Thoracic aorta (tissue), 2 donors: ENCODE measurements at regions not wholly inside any gene's neighbourhood (a gene's known extent, or its start where the extent isn't known, plus 50 kb on each side); places are given as distances from the start of the nearest gene placed in this dataset.

Source experiments
- ATAC-seq: fragments of 150-250 bp; one replicate; pipeline ENCODE4 v1.8.0; 2017; ENCODE audit warnings: low read depth; ENCODE audit not compliant: insufficient number of reproducible peaks, low FRiP score
- DNase-seq: peaks from one replicate; pipeline ENCODE4 v3.0.0-alpha.2; 2020; ENCODE audit warnings: low spot score
- H3K27ac ChIP-seq, 2 donors: fragments of 200-600 bp; sonication (generic); 1 replicate in 1 of 2; 2 replicates in 1 of 2; pipeline ENCODE4 v1.5.1; 2016; ENCODE audit warnings: mild to moderate bottlenecking in 2 of 2, moderate library complexity in 2 of 2
- H3K27me3 ChIP-seq: fragments of 200-600 bp; sonication (generic); replicated peaks from 2 replicates; pipeline ENCODE4 v1.6.0; 2016; ENCODE audit warnings: mild to moderate bottlenecking; ENCODE audit not compliant: insufficient read depth
- H3K36me3 ChIP-seq: fragments of 200-600 bp; sonication (generic); one replicate; pipeline ENCODE4 v1.5.1; 2016
- H3K4me1 ChIP-seq, 2 donors: fragments of 200-600 bp; sonication (generic); 1 replicate in 1 of 2; 2 replicates in 1 of 2; pipeline versions ENCODE4 v1.5.1 to v1.6.0; 2016; ENCODE audit warnings: low read depth in 2 of 2, mild to moderate bottlenecking in 1 of 2; ENCODE audit not compliant: control insufficient read depth in 1 of 2
- H3K4me3 ChIP-seq: fragments of 200-600 bp; sonication (generic); 2 replicates; pipeline ENCODE4 v1.5.1; 2016; ENCODE audit warnings: mild to moderate bottlenecking
- H3K9me3 ChIP-seq: fragments of 200-600 bp; sonication (generic); 2 replicates; pipeline ENCODE4 v1.5.1; 2016
- TF ChIP-seq, protein P1 (sequence below): fragments of 200-600 bp; sonication (generic); IDR thresholded peaks from one replicate; pipeline ENCODE4 v1.5.1; 2019; ENCODE audit warnings: antibody characterized with exemption

DNA sequence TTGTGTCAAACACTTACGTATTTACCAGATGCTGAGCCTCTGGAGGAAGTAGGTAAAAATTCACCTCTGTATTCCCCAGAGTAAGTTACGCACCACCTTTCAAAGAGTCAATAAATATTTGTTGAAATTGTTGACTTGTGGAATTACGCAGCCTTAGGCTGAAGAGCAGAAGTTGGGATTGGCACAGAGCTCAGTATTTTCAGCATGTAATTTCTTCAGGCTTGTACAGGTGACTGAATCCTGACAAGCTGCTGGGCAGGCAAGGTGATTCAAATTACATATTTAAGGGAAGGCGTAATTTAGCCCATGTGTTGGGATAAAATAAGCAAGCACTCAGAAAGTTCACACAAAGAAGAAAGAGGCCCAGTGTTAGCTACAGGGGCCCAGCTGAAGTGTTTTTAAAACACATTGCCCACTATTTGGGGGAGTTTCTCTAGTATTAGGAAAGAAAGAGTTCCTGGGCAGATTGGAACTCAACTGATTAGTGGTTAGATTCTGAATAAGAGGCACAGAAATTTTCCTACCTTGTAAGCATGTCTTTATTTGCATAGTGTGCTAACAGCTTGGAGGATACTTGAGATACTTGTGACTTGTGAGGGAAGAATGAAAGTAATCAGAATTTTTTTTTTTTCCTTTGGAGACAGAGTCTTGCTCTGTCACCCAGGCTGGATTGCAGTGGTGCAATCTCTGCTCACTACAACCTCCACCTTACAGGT, 165.3 kb upstream of the FBXL7 start:
- no peaks in the 10 kb centered on the region for H3K9me3 ChIP-seq
- H3K4me3 ChIP-seq: no peak overlapping the region
- no peak overlapping the region for H3K27ac ChIP-seq
- DNase-seq (no peak), ATAC-seq (no peak)
- H3K27me3 ChIP-seq: no peaks in the 10 kb centered on the region
- TF ChIP-seq, protein P1, sequence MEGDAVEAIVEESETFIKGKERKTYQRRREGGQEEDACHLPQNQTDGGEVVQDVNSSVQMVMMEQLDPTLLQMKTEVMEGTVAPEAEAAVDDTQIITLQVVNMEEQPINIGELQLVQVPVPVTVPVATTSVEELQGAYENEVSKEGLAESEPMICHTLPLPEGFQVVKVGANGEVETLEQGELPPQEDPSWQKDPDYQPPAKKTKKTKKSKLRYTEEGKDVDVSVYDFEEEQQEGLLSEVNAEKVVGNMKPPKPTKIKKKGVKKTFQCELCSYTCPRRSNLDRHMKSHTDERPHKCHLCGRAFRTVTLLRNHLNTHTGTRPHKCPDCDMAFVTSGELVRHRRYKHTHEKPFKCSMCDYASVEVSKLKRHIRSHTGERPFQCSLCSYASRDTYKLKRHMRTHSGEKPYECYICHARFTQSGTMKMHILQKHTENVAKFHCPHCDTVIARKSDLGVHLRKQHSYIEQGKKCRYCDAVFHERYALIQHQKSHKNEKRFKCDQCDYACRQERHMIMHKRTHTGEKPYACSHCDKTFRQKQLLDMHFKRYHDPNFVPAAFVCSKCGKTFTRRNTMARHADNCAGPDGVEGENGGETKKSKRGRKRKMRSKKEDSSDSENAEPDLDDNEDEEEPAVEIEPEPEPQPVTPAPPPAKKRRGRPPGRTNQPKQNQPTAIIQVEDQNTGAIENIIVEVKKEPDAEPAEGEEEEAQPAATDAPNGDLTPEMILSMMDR: no peak
- no peaks in the 10 kb centered on the region for H3K36me3 ChIP-seq
- no peaks in the 10 kb centered on the region for H3K4me1 ChIP-seq

DNA sequence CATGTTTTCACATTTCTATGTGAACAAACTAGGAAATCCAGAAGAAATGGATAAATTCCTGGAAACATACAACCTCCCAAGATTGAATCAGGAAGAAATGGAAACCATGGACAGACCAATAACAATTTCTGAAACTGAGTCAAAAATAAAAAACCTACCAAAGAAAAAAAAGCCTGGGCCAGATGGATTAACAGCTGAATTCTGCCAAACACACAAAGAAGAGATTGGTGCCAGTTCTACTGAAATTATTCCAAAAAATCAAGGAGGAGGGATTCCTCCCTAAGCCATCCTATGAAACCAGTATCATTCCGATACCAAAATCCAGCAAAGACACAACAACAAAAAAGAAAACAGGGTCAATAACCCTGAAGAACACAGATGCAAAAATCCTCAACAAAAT, 166.9 kb upstream of the FBXL7 start:
- TF ChIP-seq, protein P1: no peak
- Histone ChIP-seq H3K36me3 (no peaks in the 10 kb centered on the region), H3K27ac (no peak overlapping the region), H3K4me3 (no peak overlapping the region), H3K4me1 (no peaks in the 10 kb centered on the region), H3K9me3 (no peaks in the 10 kb centered on the region), H3K27me3 (no peaks in the 10 kb centered on the region)
- no peak for DNase-seq
- no peak for ATAC-seq

DNA sequence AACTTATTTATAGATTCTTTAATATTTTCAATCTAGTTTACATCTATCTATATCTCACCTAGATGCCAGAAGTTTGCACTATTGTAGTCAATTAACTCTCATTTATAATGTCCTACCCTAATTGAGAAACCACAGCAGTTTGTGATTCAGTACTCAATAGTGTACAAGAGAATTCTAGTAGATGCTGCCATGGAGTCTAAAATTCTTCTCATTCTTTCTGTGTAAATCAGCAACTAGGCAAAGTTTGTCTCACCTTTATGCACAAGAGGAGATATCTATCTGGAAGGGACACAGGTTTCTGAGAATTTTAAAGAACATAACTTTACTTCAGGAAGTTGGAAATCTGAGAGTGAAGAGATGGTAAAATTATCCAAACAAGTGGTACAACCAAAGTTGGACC, 173.0 kb upstream of the FBXL7 start:
- ATAC-seq: no peak
- TF ChIP-seq, protein P1: no peak
- H3K4me1 ChIP-seq: peaks cover 0 to 14% of the 10 kb centered on the region in 2 donors

DNA sequence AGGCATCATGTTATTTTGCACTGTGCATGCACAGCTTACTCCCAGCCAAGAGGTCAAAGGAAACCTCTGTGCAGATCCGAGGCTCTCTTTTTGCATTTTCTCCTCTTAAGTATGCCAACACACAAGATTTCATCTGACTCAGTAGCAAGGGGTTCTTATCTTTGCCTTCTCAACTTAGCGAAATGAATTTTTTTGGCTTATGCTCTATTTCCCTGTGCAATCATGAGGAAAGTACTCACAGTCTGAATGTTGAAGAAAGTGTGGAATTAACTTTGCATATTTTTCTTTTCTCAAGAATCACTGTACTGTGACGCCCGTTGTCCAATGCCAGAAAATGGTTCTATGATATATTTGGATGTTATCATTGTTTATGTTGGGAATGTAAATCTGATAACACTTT, 173.5 kb upstream of the FBXL7 start:
- no peak for ATAC-seq

More for the DNA sequence above, 173.0 kb upstream of the FBXL7 start:
- Histone ChIP-seq H3K9me3 (no peaks in the 10 kb centered on the region), H3K27ac (no peak overlapping the region), H3K36me3 (no peaks in the 10 kb centered on the region), H3K4me3 (no peak overlapping the region), H3K27me3 (no peaks in the 10 kb centered on the region)
- no peak for DNase-seq

DNA sequence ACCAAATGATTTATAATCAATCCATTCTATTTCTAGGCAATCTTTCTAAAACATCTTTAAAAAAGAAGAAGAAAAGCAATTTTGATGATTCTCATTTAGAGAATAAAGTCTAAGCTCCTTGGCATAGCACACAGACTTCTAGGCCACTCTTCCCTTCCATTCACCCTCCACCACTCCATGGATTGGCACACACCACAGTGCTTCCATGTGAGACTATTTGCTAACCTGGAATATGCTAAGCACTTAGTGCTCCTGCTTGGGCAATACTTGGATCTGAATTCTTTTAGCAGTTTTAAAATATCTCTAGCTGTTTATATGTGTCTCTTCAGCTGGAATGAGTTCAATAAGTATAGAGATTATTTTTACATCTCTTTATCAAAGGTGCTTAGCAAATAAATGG, 177.6 kb upstream of the FBXL7 start:
- Histone ChIP-seq H3K9me3 (no peaks in the 10 kb centered on the region), H3K4me3 (no peak overlapping the region), H3K36me3 (no peaks in the 10 kb centered on the region), H3K4me1 (peaks cover 0 to 26% of the 10 kb centered on the region in 2 donors), H3K27me3 (no peaks in the 10 kb centered on the region), H3K27ac (no peak overlapping the region)
- DNase-seq (no peak), ATAC-seq (no peak)
- TF ChIP-seq, protein P1: no peak

More for the DNA sequence above, 173.5 kb upstream of the FBXL7 start:
- Histone ChIP-seq H3K27ac (no peak overlapping the region), H3K36me3 (no peaks in the 10 kb centered on the region), H3K27me3 (no peaks in the 10 kb centered on the region), H3K9me3 (no peaks in the 10 kb centered on the region), H3K4me3 (no peak overlapping the region), H3K4me1 (peaks cover 0 to 19% of the 10 kb centered on the region in 2 donors)
- no peak for DNase-seq
- TF ChIP-seq, protein P1: no peak
